GM12878 (cell line): ENCODE measurements at regions not wholly inside any gene's neighbourhood (a gene's known extent, or its start where the extent isn't known, plus 50 kb on each side); places are given as distances from the start of the nearest gene placed in this dataset.

Experiments
- ATAC-seq: fragments of 200-7000 bp; cut with Tn5 transposase; 3 replicates; pipeline ENCODE4 v1.9.1; 2020; ENCODE audit warnings: mild to moderate bottlenecking, moderate library complexity
- BruUV-seq: library from RNA; stranded (reverse); fragments of 400-500 nt; replicated peaks from 2 replicates; lab custom pipeline; 2021; lab: Mats Ljungman, UMichigan
- CTCF ChIA-PET: fragments of 300-600 bp; sonication (Branson Sonifier 250); formaldehyde crosslinking; extraction: SDS; loops from one replicate; lab custom pipeline; 2021; ENCODE audit warnings: inconsistent platforms; lab: Yijun Ruan, JAX
- POLR2A ChIA-PET: fragments of 350-600 bp; formaldehyde crosslinking; extraction: SDS; loops from one replicate; lab custom pipeline; 2021; ENCODE audit warnings: inconsistent platforms; lab: Charles Lee
- RAD21 ChIA-PET: fragments of 300-600 bp; sonication (Branson Sonifier 250); formaldehyde crosslinking; loops from one replicate; lab custom pipeline; 2023; ENCODE audit warnings: antibody characterized with exemption; ENCODE audit not compliant: unreplicated experiment; lab: Charles Lee
- SMC1A ChIA-PET: fragments of 300-600 bp; sonication (Branson Sonifier 250); formaldehyde crosslinking; loops from one replicate; lab custom pipeline; 2023; ENCODE audit not compliant: unreplicated experiment, uncharacterized antibody; lab: Charles Lee
- DNase-seq: peaks from one replicate; pipeline ENCODE4 v3.0.0-alpha.2; 2011; ENCODE audit warnings: low read depth, low spot score
- FAIRE-seq: peaks from 3 replicates; lab custom pipeline; 2011; peaks lifted over from hg19 to GRCh38; lab: Jason Lieb, UNC
- H2AFZ ChIP-seq: 2 replicates; pipeline ENCODE4 v1.6.0; 2011; ENCODE audit warnings: low read depth, low read length, control low read depth; ENCODE audit not compliant: control insufficient read depth
- H3K27ac ChIP-seq: 2 replicates; pipeline ENCODE4 v1.5.1; 2011; ENCODE audit warnings: control low read depth; ENCODE audit not compliant: control insufficient read depth, insufficient read depth
- H3K27me3 ChIP-seq, 2 experiments: replicated peaks in 1 of 2; 2 replicates each; pipeline versions ENCODE4 v1.6.0 to v1.6.1; 2011; ENCODE audit warnings: low read length in 1 of 2; ENCODE audit not compliant: control insufficient read depth in 2 of 2, insufficient read depth in 2 of 2
- H3K36me3 ChIP-seq, 2 experiments: 2 replicates each; pipeline ENCODE4 v1.5.1; 2011; ENCODE audit warnings: low read length in 1 of 2; ENCODE audit not compliant: control insufficient read depth in 2 of 2, insufficient read depth in 2 of 2
- H3K4me1 ChIP-seq: 2 replicates; pipeline ENCODE4 v1.6.1; 2011; ENCODE audit warnings: mild to moderate bottlenecking, low read length, moderate library complexity, mixed read lengths; ENCODE audit not compliant: control insufficient read depth, insufficient read depth
- H3K4me2 ChIP-seq: 2 replicates; pipeline ENCODE4 v1.6.0; 2011; ENCODE audit warnings: control low read depth; ENCODE audit not compliant: control insufficient read depth, insufficient read depth
- H3K4me3 ChIP-seq: fragments of 200-600 bp; sonication (generic); 2 replicates; pipeline ENCODE4 v1.5.1; 2016
- H3K79me2 ChIP-seq: 2 replicates; pipeline ENCODE4 v1.6.0; 2011; ENCODE audit warnings: low read length; ENCODE audit not compliant: control insufficient read depth, insufficient read depth
- H3K9ac ChIP-seq: 2 replicates; pipeline ENCODE4 v1.8.0; 2011; ENCODE audit warnings: low read length, control low read depth, mixed read lengths; ENCODE audit not compliant: control insufficient read depth, insufficient read depth
- H3K9me3 ChIP-seq: replicated peaks from 3 replicates; pipeline ENCODE4 v1.5.1; 2011; ENCODE audit warnings: mild to moderate bottlenecking, low read length; ENCODE audit not compliant: control insufficient read depth, insufficient read depth
- H4K20me1 ChIP-seq: 2 replicates; pipeline ENCODE4 v1.6.0; 2011; ENCODE audit not compliant: control insufficient read depth, insufficient read depth
- DPF2 ChIP-seq: fragments of 450-650 bp; IDR thresholded peaks from 2 replicates; pipeline ENCODE4 v1.6.1; 2017; ENCODE audit warnings: mild to moderate bottlenecking
- EP300 ChIP-seq, 2 experiments: fragments of 150-350 bp in 1 of 2; IDR thresholded peaks; 2 replicates each; pipeline ENCODE4 v1.6.1; 2011 to 2012; ENCODE audit warnings: low read depth in 2 of 2, low read length in 2 of 2, borderline replicate concordance in 1 of 2, improper control_type of control experiment in 1 of 2, inconsistent platforms in 1 of 2; ENCODE audit not compliant: control insufficient read depth in 1 of 2
- IKZF1 ChIP-seq: fragments of 450-650 bp; conservative IDR thresholded peaks from 2 replicates; pipeline ENCODE4 v1.6.1; 2017; ENCODE audit warnings: antibody characterized with exemption, mild to moderate bottlenecking
- IKZF2 ChIP-seq, 2 experiments: fragments of 450-650 bp; IDR thresholded peaks; 2 replicates each; pipeline ENCODE4 v1.6.1; 2017; ENCODE audit warnings: mild to moderate bottlenecking in 2 of 2, moderate library complexity in 2 of 2
- MTA2 ChIP-seq: fragments of 450-650 bp; IDR thresholded peaks from 2 replicates; pipeline ENCODE4 v1.6.1; 2016; ENCODE audit warnings: low read depth, mild to moderate bottlenecking, moderate library complexity
- MYB ChIP-seq: fragments of 150-350 bp; IDR thresholded peaks from 2 replicates; pipeline ENCODE4 v1.6.1; 2014; ENCODE audit warnings: mild to moderate bottlenecking, low read depth, low read length, borderline replicate concordance
- RBBP5 ChIP-seq: fragments of 200-600 bp; sonication (generic); conservative IDR thresholded peaks from 2 replicates; pipeline ENCODE4 v1.6.1; 2016
- SPI1 ChIP-seq: IDR thresholded peaks from 2 replicates; pipeline ENCODE4 v1.6.1; 2011; ENCODE audit warnings: low read depth, mild to moderate bottlenecking, low read length, moderate library complexity, borderline replicate concordance; ENCODE audit not compliant: insufficient read depth
- YY1 ChIP-seq: IDR thresholded peaks from 2 replicates; pipeline ENCODE4 v1.6.1; 2011; ENCODE audit warnings: low read depth, mild to moderate bottlenecking, low read length
- WGBS: methylation state at CpG from one replicate; pipeline ENCODE4 v1.1.6; 2016; ENCODE audit warnings: low lambda C conversion rate; ENCODE audit not compliant: insufficient replicate concordance, insufficient coverage; ENCODE audit errors: missing lambda C conversion rate; 5-methylcytosine and 5-hydroxymethylcytosine counted together
- in situ Hi-C: fragments of 300-500 bp; cut with MboI; formaldehyde crosslinking; loops from 9 replicates; pipeline ENCODE4 v1.14.3; 2018; ENCODE audit warnings: mixed read lengths
- intact Hi-C: fragments of 100-400 bp; cut with micrococcal nuclease; formaldehyde crosslinking; loops from one replicate; pipeline ENCODE4 v1.14.2; 2022; ENCODE audit not compliant: unreplicated experiment
- TF ChIP-seq, protein P1 (sequence below): fragments of 450-650 bp; IDR thresholded peaks from 2 replicates; pipeline ENCODE4 v1.6.1; 2016; ENCODE audit warnings: mild to moderate bottlenecking
- TF ChIP-seq, protein P2 (sequence below): fragments of 450-650 bp; IDR thresholded peaks from 2 replicates; pipeline ENCODE4 v1.6.1; 2017; ENCODE audit warnings: low read depth, mild to moderate bottlenecking, moderate library complexity

DNA sequence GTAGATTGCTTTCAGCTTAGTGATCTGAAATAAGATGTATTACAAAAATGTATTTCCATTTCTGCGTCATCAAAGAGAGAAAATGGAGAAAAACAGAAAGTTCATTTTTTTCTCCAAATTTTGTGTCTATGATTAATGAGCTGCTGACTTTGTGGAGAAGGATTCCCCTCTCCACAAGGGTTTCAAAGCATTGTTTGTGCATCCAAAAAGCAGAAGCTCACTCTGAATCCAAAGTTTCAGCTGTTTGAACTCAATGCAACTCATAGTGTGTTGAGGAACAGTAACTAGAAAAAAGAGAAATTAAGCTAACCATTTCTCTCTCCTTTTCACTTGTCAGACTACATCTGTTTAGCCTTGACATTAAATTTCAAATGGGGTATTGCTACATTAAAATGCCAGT is 62.9 kb upstream of the SLC7A11 start:
- FAIRE-seq, result no peak
- Histone ChIP-seq H3K27me3 (no peaks in the 10 kb centered on the region), H4K20me1 (no peaks in the 10 kb centered on the region), H3K4me3 (no peak overlapping the region), H3K36me3 (no peaks in the 10 kb centered on the region), H3K9ac (no peak overlapping the region), H3K4me1 (no peaks in the 10 kb centered on the region), H3K4me2 (no peak overlapping the region), H3K79me2 (no peaks in the 10 kb centered on the region), H2AFZ (no peak overlapping the region), H3K9me3 (no peaks in the 10 kb centered on the region; the same call in 2 of the 3 replicates), H3K27ac (no peak overlapping the region)
- POLR2A ChIA-PET, result no interaction called here
- no peak for DNase-seq
- ATAC-seq, result no peak
- intact Hi-C loops (no loop called here), in situ Hi-C loops (no loop called here)
- WGBS, result 100% methylated on average over 1 of the region's 1 CpG
- CTCF ChIA-PET, result interaction anchor here (1.1 to 1.5 kb wide), 2 partner anchors 36 to 376 kb away, joined by 4 read pairs; no protein-coding TSS in a partner anchor
- TF ChIP-seq YY1 (no peak), SPI1 (peak; percentile 43; the same call in 1 of the 2 replicates), IKZF1 (peak; percentile 34; the same call in 1 of the 2 replicates), MYB (no peak), IKZF2 (IDR thresholded peaks at IDR 0.05) (peak; percentile 55 to 58; a peak in 2 of 4 replicates), EP300 (IDR thresholded peaks at IDR 0.05; ENCODE audit: borderline replicate concordance in 1 of 2, control insufficient read depth in 1 of 2, low read depth in 2 of 2, low read length in 2 of 2) (peak; percentile 20 to 51; a peak in 2 of 4 replicates), RBBP5 (no peak), DPF2 (0 out of 2 replicates have a peak, but pooled peaks have one; percentile 50), MTA2 (peak; percentile 66; the same call in 1 of the 2 replicates)
- TF ChIP-seq, protein P1, sequence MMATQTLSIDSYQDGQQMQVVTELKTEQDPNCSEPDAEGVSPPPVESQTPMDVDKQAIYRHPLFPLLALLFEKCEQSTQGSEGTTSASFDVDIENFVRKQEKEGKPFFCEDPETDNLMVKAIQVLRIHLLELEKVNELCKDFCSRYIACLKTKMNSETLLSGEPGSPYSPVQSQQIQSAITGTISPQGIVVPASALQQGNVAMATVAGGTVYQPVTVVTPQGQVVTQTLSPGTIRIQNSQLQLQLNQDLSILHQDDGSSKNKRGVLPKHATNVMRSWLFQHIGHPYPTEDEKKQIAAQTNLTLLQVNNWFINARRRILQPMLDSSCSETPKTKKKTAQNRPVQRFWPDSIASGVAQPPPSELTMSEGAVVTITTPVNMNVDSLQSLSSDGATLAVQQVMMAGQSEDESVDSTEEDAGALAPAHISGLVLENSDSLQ, result peak; percentile 20; the same call in 1 of the 2 replicates
- TF ChIP-seq, protein P2, sequence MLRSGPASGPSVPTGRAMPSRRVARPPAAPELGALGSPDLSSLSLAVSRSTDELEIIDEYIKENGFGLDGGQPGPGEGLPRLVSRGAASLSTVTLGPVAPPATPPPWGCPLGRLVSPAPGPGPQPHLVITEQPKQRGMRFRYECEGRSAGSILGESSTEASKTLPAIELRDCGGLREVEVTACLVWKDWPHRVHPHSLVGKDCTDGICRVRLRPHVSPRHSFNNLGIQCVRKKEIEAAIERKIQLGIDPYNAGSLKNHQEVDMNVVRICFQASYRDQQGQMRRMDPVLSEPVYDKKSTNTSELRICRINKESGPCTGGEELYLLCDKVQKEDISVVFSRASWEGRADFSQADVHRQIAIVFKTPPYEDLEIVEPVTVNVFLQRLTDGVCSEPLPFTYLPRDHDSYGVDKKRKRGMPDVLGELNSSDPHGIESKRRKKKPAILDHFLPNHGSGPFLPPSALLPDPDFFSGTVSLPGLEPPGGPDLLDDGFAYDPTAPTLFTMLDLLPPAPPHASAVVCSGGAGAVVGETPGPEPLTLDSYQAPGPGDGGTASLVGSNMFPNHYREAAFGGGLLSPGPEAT, result peak; percentile 80; the same call in 1 of the 2 replicates
- RAD21 ChIA-PET, result interaction anchor here (0.6 to 1.0 kb wide), 3 partner anchors 100 to 182 kb away, joined by 3 to 4 read pairs (median 3); no protein-coding TSS in a partner anchor
- BruUV-seq, result no TSS peak
- SMC1A ChIA-PET, result interaction anchor here (0.9 to 2.2 kb wide), 8 partner anchors 8 to 73 kb away, joined by 3 to 6 read pairs (median 4); no protein-coding TSS in a partner anchor
